ENCODE measurements at regions not wholly inside any gene's neighbourhood (a gene's known extent, or its start where the extent isn't known, plus 50 kb on each side); places are given as distances from the start of the nearest gene placed in this dataset.
"Not testable (repeated sequence)": the region's sequence is repeated elsewhere in the genome, so short reads cannot be mapped to it uniquely, and the experiment has no call there.

DNA sequence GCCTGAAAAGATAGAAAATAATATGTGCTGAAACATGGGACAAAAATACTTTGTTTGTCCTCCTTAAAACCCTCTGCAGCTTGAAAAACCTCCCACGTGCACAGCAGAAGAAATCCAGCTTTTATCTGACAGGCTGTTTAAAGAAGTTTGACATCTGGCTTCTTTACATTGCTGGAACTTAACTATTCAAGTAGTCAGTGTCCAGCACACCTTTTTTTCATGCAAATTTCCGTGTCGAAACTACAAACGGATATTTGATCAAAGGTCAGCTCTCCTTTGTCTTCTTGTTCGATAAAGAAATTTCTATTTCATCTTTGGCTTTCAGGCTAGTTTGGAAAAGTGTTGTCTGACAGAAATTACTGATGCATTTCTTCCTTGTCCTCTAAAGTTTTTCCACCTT, 66.8 kb upstream of the KBTBD8 start:
- H3K36me3 ChIP-seq (ENCODE audit: control insufficient read depth, insufficient read depth, low read length), result no peaks in the 10 kb centered on the region
- H3K4me1 ChIP-seq (ENCODE audit: control insufficient read depth, insufficient read depth, low read length), result no peaks in the 10 kb centered on the region
- no peak overlapping the region for H3K9ac ChIP-seq (ENCODE audit: low read length)
- no peaks in the 10 kb centered on the region for H3K9me3 ChIP-seq (ENCODE audit: control insufficient read depth, low read length)
- H3K4me3 ChIP-seq (ENCODE audit: low read length), result no peak overlapping the region
- no peaks in the 10 kb centered on the region for H3K27me3 ChIP-seq (ENCODE audit: control insufficient read depth, insufficient read depth, low read length)

DNA sequence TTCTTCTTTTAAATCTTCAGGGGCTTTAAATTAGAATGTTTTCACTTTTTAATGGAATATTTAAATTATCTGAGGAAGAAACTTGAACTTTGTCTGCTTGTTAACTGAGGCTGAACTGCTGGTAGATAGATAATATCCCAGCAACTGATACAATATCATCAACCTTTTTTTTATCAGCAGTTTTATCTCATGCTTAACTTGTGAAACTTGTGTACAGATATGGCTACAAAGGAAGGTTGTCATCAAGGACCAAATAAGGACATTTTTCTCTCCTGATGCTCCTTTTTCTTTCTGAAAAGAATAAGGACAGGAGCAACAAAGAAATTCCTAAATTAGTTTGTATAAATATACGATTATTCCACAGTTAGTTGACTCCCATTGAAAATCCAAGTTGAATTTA, 66.4 kb upstream of the KBTBD8 start:
- Histone ChIP-seq H3K9ac (ENCODE audit: low read length) (no peak overlapping the region), H3K9me3 (ENCODE audit: control insufficient read depth, low read length) (no peaks in the 10 kb centered on the region), H3K4me1 (ENCODE audit: control insufficient read depth, insufficient read depth, low read length) (no peaks in the 10 kb centered on the region), H3K36me3 (ENCODE audit: control insufficient read depth, insufficient read depth, low read length) (no peaks in the 10 kb centered on the region), H3K4me3 (ENCODE audit: low read length) (no peak overlapping the region), H3K27me3 (ENCODE audit: control insufficient read depth, insufficient read depth, low read length) (no peaks in the 10 kb centered on the region)

GRCh38 chr3:66933233-66933632, 64.9 kb upstream of the KBTBD8 start:
- no peak overlapping the region for H3K9ac ChIP-seq (ENCODE audit: low read length)
- H3K36me3 ChIP-seq (ENCODE audit: control insufficient read depth, insufficient read depth, low read length), result no peaks in the 10 kb centered on the region
- H3K4me1 ChIP-seq (ENCODE audit: control insufficient read depth, insufficient read depth, low read length), result no peaks in the 10 kb centered on the region
- no peaks in the 10 kb centered on the region for H3K27me3 ChIP-seq (ENCODE audit: control insufficient read depth, insufficient read depth, low read length)
- no peaks in the 10 kb centered on the region for H3K9me3 ChIP-seq (ENCODE audit: control insufficient read depth, low read length)
- no peak overlapping the region for H3K4me3 ChIP-seq (ENCODE audit: low read length)

DNA sequence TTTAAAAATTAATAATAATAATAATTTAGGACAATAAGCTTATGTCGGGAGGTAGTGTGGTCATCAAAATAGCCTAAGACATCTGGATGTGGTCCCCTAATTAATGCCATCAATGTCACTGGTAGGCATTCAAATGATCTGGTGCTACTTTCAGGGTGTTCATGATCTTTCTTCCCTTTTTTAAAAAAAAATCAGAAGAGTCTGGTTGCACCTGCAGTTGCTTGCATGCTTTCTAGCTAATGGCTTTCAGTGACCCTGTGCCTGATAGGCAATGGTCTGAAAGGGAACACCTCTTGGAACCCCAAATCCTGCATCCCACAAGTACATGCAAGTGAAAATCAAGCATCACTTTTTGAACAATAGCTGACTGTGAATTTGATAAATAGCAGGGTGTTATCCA, 64.1 kb upstream of the KBTBD8 start:
- Histone ChIP-seq H3K9ac (ENCODE audit: low read length) (no peak overlapping the region), H3K27me3 (ENCODE audit: control insufficient read depth, insufficient read depth, low read length) (no peaks in the 10 kb centered on the region), H3K4me3 (ENCODE audit: low read length) (no peak overlapping the region), H3K4me1 (ENCODE audit: control insufficient read depth, insufficient read depth, low read length) (no peaks in the 10 kb centered on the region), H3K9me3 (ENCODE audit: control insufficient read depth, low read length) (no peaks in the 10 kb centered on the region), H3K36me3 (ENCODE audit: control insufficient read depth, insufficient read depth, low read length) (no peaks in the 10 kb centered on the region)

DNA sequence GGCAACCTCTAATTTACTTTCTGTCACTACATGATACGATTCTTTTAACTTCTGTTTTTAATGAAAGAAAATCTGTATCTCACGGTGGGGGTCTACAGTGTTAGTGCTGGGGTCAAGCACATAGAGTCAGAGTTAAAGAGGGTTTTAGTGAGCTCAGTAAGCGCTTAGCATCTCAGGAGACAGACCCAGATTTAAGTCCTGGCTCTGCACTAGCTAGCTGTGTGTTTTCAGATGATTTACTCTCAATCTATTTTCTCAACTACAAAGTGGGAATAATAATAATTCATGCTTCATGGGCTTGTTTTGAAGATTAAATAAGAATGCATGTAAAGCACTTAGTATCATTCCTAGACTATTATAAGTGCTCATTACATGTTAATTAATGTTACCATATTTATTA, 63.4 kb upstream of the KBTBD8 start:
- Histone ChIP-seq H3K4me3 (ENCODE audit: low read length) (no peak overlapping the region), H3K9me3 (ENCODE audit: control insufficient read depth, low read length) (no peaks in the 10 kb centered on the region), H3K9ac (ENCODE audit: low read length) (no peak overlapping the region), H3K4me1 (ENCODE audit: control insufficient read depth, insufficient read depth, low read length) (no peaks in the 10 kb centered on the region), H3K27me3 (ENCODE audit: control insufficient read depth, insufficient read depth, low read length) (no peaks in the 10 kb centered on the region), H3K36me3 (ENCODE audit: control insufficient read depth, insufficient read depth, low read length) (no peaks in the 10 kb centered on the region)

DNA sequence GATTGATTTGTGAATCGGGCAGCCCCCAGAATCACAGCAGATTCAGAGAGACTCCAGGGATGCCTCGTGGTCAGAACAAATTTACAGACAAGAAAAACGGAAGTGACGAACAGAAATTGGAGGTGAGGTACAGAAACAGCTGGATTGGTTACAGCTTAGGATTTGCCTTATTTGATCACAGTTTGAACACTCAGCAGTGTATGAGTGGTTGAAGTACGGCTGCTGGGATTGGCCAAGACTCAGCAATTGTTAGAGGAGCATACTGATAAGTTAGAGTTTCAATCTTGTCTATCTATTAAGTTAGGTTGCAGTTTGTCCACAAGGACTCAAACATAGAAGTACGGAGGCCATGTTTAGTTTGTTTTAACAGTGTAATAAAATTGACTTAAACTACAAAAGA, 61.1 kb upstream of the KBTBD8 start:
- not testable (repeated sequence) for H3K9ac ChIP-seq (ENCODE audit: low read length)

GRCh38 chr3:66938338-66938963, 59.7 kb upstream of the KBTBD8 start:
- Histone ChIP-seq H3K27me3 (ENCODE audit: control insufficient read depth, insufficient read depth, low read length) (no peaks in the 10 kb centered on the region), H3K9me3 (ENCODE audit: control insufficient read depth, low read length) (no peaks in the 10 kb centered on the region), H3K36me3 (ENCODE audit: control insufficient read depth, insufficient read depth, low read length) (no peaks in the 10 kb centered on the region), H3K9ac (ENCODE audit: low read length) (no peak overlapping the region), H3K4me1 (ENCODE audit: control insufficient read depth, insufficient read depth, low read length) (no peaks in the 10 kb centered on the region), H3K4me3 (ENCODE audit: low read length) (no peak overlapping the region)

More for the DNA sequence above, 61.1 kb upstream of the KBTBD8 start:
- not testable (repeated sequence) for H3K9me3 ChIP-seq (ENCODE audit: control insufficient read depth, low read length); H3K4me3 ChIP-seq (ENCODE audit: low read length); H3K4me1 ChIP-seq (ENCODE audit: control insufficient read depth, insufficient read depth, low read length); H3K27me3 ChIP-seq (ENCODE audit: control insufficient read depth, insufficient read depth, low read length); H3K36me3 ChIP-seq (ENCODE audit: control insufficient read depth, insufficient read depth, low read length)

GRCh38 chr3:66948041-66948440, 50.1 kb upstream of the KBTBD8 start:
- H3K27me3 ChIP-seq (ENCODE audit: control insufficient read depth, insufficient read depth, low read length), result no peaks in the 10 kb centered on the region
- no peak overlapping the region for H3K4me3 ChIP-seq (ENCODE audit: low read length)
- H3K36me3 ChIP-seq (ENCODE audit: control insufficient read depth, insufficient read depth, low read length), result no peaks in the 10 kb centered on the region
- no peaks in the 10 kb centered on the region for H3K9me3 ChIP-seq (ENCODE audit: control insufficient read depth, low read length)
- no peak overlapping the region for H3K9ac ChIP-seq (ENCODE audit: low read length)
- no peaks in the 10 kb centered on the region for H3K4me1 ChIP-seq (ENCODE audit: control insufficient read depth, insufficient read depth, low read length)

Measured in mucosa of stomach (tissue), 1 donor.